ENCODE measurements at regions not wholly inside any gene's neighbourhood (a gene's known extent, or its start where the extent isn't known, plus 50 kb on each side); places are given as distances from the start of the nearest gene placed in this dataset.

DNA sequence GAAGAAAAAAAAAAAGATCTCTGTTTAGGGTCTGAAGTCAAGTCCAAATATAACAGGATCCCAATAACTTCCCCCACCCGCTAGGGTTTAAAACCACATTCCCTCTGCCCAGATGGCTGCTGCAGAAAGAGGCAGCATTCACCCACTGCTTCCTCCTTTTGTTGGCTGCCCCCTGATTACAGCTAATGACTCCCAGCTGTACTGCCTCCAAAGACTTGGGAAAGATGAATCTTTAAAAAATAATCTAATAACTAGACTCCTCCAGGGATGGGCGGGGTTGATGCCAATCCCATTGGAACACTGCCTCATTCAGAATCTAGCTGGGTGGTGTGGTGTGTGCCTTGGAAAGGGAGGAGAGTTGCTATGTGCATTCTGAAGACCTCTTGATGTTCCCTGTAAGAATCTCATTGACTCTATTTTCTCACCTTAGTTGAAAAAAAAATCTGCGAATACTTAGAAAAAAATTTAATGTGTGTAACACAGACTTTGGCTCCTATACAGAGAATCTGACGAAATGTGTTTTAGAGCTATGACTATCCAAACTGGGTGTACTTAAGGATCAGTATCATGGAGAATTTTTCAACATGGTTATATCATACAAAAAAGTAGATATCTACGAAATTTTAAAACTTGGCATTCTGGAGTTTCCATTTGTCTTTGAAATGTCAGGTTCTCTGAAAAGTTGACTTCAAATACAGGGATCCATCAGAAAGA is 174.0 kb downstream of the RNF144B start:
- intact Hi-C loops (cut with DNase I; ENCODE audit: low total_unique reads), result no loop called here
- no peak for TF ChIP-seq POLR2A (IDR thresholded peaks at IDR 0.05)
- TF ChIP-seq, protein P1, sequence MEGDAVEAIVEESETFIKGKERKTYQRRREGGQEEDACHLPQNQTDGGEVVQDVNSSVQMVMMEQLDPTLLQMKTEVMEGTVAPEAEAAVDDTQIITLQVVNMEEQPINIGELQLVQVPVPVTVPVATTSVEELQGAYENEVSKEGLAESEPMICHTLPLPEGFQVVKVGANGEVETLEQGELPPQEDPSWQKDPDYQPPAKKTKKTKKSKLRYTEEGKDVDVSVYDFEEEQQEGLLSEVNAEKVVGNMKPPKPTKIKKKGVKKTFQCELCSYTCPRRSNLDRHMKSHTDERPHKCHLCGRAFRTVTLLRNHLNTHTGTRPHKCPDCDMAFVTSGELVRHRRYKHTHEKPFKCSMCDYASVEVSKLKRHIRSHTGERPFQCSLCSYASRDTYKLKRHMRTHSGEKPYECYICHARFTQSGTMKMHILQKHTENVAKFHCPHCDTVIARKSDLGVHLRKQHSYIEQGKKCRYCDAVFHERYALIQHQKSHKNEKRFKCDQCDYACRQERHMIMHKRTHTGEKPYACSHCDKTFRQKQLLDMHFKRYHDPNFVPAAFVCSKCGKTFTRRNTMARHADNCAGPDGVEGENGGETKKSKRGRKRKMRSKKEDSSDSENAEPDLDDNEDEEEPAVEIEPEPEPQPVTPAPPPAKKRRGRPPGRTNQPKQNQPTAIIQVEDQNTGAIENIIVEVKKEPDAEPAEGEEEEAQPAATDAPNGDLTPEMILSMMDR (IDR thresholded peaks at IDR 0.05), result no peak
- 19 to 28% methylated on average over 5 of the region's 5 CpGs for WGBS, 2 donors
- DNase-seq (ENCODE audit: low spot score in 2 of 2), result peak in 1 of 2 donors; percentile 20
- no peak overlapping the region for H3K4me3 ChIP-seq (ENCODE audit: low read depth, poor library complexity, severe bottlenecking)

DNA sequence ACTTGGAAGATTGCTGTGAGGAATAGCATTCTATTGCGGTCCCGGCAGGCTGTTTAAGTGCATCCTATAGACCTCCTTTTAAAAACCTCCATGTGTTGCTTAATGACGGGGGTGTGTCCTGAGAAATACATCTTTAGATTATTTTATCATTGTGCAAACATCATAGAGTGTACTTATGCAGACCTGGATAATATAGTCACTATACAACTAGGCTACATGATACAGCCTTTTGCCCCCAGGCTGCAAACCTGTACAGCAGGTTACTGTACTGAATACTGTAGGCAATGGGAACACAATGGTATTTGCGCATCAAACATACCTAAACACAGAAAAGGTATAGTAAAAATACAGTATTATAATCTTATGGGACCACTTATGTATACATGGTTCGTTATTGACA is 175.6 kb downstream of the RNF144B start:
- intact Hi-C loops (cut with DNase I; ENCODE audit: low total_unique reads), result no loop called here
- no peak overlapping the region for H3K4me3 ChIP-seq (ENCODE audit: low read depth, poor library complexity, severe bottlenecking)
- DNase-seq (ENCODE audit: low spot score in 2 of 2), result no peak

DNA sequence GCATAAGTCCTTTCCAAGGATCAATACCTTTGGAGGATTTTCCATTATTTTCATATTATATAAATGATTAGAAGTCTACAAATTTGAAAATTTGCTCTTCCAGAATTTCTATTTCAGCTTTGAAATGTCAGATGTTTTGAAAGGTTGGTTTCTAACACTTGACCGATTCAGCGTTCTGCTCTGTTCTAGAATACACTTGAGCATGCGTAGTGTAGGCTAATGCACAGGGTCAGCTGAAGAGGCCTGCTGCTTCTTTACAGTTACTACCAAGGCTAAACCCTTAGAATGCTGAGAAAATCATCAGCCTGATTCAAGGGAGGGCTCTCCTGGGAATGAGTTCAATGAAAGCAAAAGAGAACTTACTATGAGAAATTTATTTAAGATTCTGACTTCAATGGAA is 177.6 kb downstream of the RNF144B start:
- WGBS, 2 donors, result 89 to 97% methylated on average over 3 of the region's 3 CpGs
- no peak overlapping the region for H3K4me3 ChIP-seq (ENCODE audit: low read depth, poor library complexity, severe bottlenecking)
- TF ChIP-seq, protein P1 (IDR thresholded peaks at IDR 0.05), result no peak
- no peak for TF ChIP-seq POLR2A (IDR thresholded peaks at IDR 0.05)
- intact Hi-C loops (cut with DNase I; ENCODE audit: low total_unique reads), result no loop called here
- DNase-seq (ENCODE audit: low spot score in 2 of 2), result no peak

More for the DNA sequence above, 175.6 kb downstream of the RNF144B start:
- TF ChIP-seq, protein P1 (IDR thresholded peaks at IDR 0.05), result no peak
- no peak for TF ChIP-seq POLR2A (IDR thresholded peaks at IDR 0.05)
- 95% methylated on average over 5 of the region's 5 CpGs for WGBS, 2 donors

DNA sequence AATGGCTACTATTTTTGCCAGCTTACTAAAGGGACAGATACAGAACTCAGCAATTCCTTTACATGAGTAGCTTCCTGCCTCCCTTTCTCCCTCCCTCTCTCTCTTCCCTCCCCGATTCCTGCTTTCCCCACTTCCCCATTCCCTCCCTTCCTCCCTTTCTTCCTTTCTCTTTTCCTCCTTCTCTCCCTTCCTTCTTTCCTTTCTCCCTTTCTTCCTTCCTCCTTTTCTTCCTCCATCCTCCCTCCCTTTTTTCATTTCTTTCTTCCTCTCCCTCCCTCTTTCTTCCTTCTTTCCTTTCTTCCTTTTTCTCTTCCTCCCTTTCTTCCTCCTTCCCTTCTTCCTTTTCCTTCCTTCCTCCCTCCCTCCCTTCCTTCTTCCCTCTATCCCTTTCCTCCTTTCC is 178.1 kb downstream of the RNF144B start:
- no peak for TF ChIP-seq POLR2A (IDR thresholded peaks at IDR 0.05)
- TF ChIP-seq, protein P1 (IDR thresholded peaks at IDR 0.05), result no peak
- no peak overlapping the region for H3K4me3 ChIP-seq (ENCODE audit: low read depth, poor library complexity, severe bottlenecking)
- intact Hi-C loops (cut with DNase I; ENCODE audit: low total_unique reads), result no loop called here
- WGBS, 2 donors, result 72 to 81% methylated on average over 1 of the region's 1 CpG
- no peak for DNase-seq (ENCODE audit: low spot score in 2 of 2)

DNA sequence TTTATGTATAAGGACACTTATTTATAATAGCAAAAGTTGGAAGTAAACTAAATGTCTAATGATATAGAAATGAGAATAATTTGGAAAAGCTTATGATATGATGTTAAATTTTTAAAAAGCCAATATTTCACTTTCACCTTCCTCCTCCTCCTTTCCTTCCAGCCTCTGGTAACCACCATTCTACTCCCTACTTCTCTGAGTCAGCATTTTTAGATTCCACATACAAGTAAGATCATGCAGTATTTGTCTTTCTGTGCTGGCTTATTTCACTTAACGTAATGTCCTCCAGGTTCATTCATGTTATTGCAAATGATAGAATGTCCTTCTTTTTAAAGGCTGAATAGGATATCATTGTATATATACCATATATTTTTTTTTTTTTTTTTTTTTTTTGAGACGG is 180.2 kb downstream of the RNF144B start:
- no peak for TF ChIP-seq POLR2A (IDR thresholded peaks at IDR 0.05)
- TF ChIP-seq, protein P1 (IDR thresholded peaks at IDR 0.05), result no peak
- DNase-seq (ENCODE audit: low spot score in 2 of 2), result no peak
- 80 to 86% methylated on average over 2 of the region's 2 CpGs for WGBS, 2 donors
- intact Hi-C loops (cut with DNase I; ENCODE audit: low total_unique reads), result no loop called here
- H3K4me3 ChIP-seq (ENCODE audit: low read depth, poor library complexity, severe bottlenecking), result no peak overlapping the region

DNA sequence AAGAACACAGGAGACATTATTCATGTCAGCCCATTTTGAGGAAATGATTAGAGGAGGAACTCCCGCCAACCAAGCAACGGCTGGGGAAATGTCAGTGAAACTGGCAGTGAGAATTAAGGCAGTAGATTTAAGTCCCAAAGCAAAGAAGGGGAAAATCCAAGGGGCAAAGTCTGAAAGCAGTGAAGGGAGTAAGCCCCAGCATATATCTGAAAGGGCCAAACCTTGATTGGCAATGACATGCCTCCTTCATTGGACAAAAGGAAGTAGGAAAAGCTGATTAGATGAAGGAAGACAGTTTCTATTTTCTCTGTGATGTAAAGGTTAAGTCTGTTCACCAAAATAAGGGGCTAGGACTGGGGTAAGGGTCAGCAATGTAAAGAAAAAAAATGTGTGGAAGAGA is 190.3 kb downstream of the RNF144B start:
- no peak overlapping the region for H3K4me3 ChIP-seq (ENCODE audit: low read depth, poor library complexity, severe bottlenecking)
- WGBS, 2 donors, result 34 to 43% methylated on average over 2 of the region's 2 CpGs
- no peak for DNase-seq (ENCODE audit: low spot score in 2 of 2)
- TF ChIP-seq, protein P1 (IDR thresholded peaks at IDR 0.05), result no peak
- no peak for TF ChIP-seq POLR2A (IDR thresholded peaks at IDR 0.05)
- intact Hi-C loops (cut with DNase I; ENCODE audit: low total_unique reads), result no loop called here

Measured in lower leg skin (tissue), 4 donors.